Spleen (tissue), 11 donors: ENCODE measurements at regions not wholly inside any gene's neighbourhood (a gene's known extent, or its start where the extent isn't known, plus 50 kb on each side); places are given as distances from the start of the nearest gene placed in this dataset.

ENCODE experiments used
- DNase-seq: peaks from one replicate; pipeline ENCODE4 v3.0.0-alpha.2; 2020
- H3K27ac ChIP-seq, 8 donors: fragments of 200-600 bp; sonication (generic) in 7 of 8; 1 replicate in 4 of 8; 2 replicates in 4 of 8; pipeline versions ENCODE4 v1.5.0 to v1.8.0; 2016 to 2021; ENCODE audit warnings: inconsistent platforms in 4 of 8, mild to moderate bottlenecking in 4 of 8, moderate library complexity in 1 of 8
- H3K27me3 ChIP-seq, 7 donors: fragments of 200-600 bp; sonication (generic) in 6 of 7; replicated peaks in 1 of 7; 1 replicate in 4 of 7; 2 replicates in 3 of 7; pipeline versions ENCODE4 v1.5.0 to v1.8.0; 2016 to 2021; ENCODE audit warnings: inconsistent platforms in 3 of 7, mild to moderate bottlenecking in 1 of 7
- H3K36me3 ChIP-seq, 6 donors: fragments of 200-600 bp; sonication (generic) in 5 of 6; 1 replicate in 4 of 6; 2 replicates in 2 of 6; pipeline versions ENCODE4 v1.5.0 to v1.8.0; 2016 to 2021; ENCODE audit warnings: inconsistent platforms in 2 of 6
- H3K4me1 ChIP-seq, 6 donors: fragments of 200-600 bp; sonication (generic) in 5 of 6; 1 replicate in 3 of 6; 2 replicates in 3 of 6; pipeline versions ENCODE4 v1.5.0 to v1.8.0; 2016 to 2021; ENCODE audit warnings: inconsistent platforms in 3 of 6
- H3K4me3 ChIP-seq, 8 donors: fragments of 200-600 bp; sonication (generic) in 7 of 8; 1 replicate in 4 of 8; 2 replicates in 4 of 8; pipeline versions ENCODE4 v1.5.0 to v1.8.0; 2016 to 2021; ENCODE audit warnings: inconsistent platforms in 4 of 8, mild to moderate bottlenecking in 4 of 8, moderate library complexity in 2 of 8
- H3K9me3 ChIP-seq, 8 donors: fragments of 200-600 bp; sonication (generic) in 7 of 8; 1 replicate in 4 of 8; 2 replicates in 4 of 8; pipeline versions ENCODE4 v1.5.0 to v1.8.0; 2016 to 2021; ENCODE audit warnings: inconsistent platforms in 4 of 8
- CTCF ChIP-seq, 11 experiments: fragments of 200-600 bp in 7 of 11; fragments of 450-650 bp in 4 of 11; sonication (generic) in 4 of 11; IDR thresholded peaks in 8 of 11; conservative IDR thresholded peaks in 3 of 11; 1 replicate in 7 of 11; 2 replicates in 4 of 11; pipeline versions ENCODE4 v1.4.0 to v1.8.0; 2016 to 2021; ENCODE audit warnings: antibody characterized with exemption in 11 of 11, inconsistent platforms in 4 of 11, mild to moderate bottlenecking in 1 of 11
- POLR2A ChIP-seq, 3 donors: fragments of 450-650 bp; IDR thresholded peaks; one replicate each; pipeline ENCODE4 v1.5.1; 2017; ENCODE audit warnings: antibody characterized with exemption in 3 of 3, mild to moderate bottlenecking in 1 of 3
- POLR2AphosphoS5 ChIP-seq, 3 donors: sonication (generic); formaldehyde crosslinking; IDR thresholded peaks; one replicate each; pipeline ENCODE4 v1.5.1; 2017; ENCODE audit warnings: antibody characterized with exemption in 3 of 3
- WGBS, 5 donors: extraction: QIAGEN DNeasy Blood & Tissue Kit in 3 of 5; methylation state at CpG; one replicate each; pipeline versions ENCODE4 v1.1.5 to v1.1.7; 2013 to 2018; 5-methylcytosine and 5-hydroxymethylcytosine counted together
- intact Hi-C: fragments of 100-400 bp; cut with DNase I; formaldehyde crosslinking; loops from one replicate; pipeline ENCODE4 v1.15.0; 2023; ENCODE audit warnings: low total_unique reads
- donor health status: healthy with polysubstance abuse.
- donor health status: DM: no; HTN: no; CAD: no; lungs with moderate emphysema.
- donor health status: DM: no; HTN: no; CAD: no.
- donor health status: Bipolar disorder and iron deficiency.
- donor health status: healthy.
- donor health status: DM: no; HTN: no; CAD: no.
- donor health status: DM: yes; HTN: yes; CAD: no.

- H3K27me3 ChIP-seq = peaks cover 0 to 9% (median 0%) of the 10 kb centered on the region in 7 donors
- TF ChIP-seq CTCF (IDR thresholded peaks at IDR 0.05 in 8 of 11, conservative IDR thresholded peaks at IDR 0.05 in 3 of 11) (no peak), POLR2AphosphoS5 (IDR thresholded peaks at IDR 0.05) (no peak), POLR2A (IDR thresholded peaks at IDR 0.05) (no peak)
- WGBS, 5 donors = 73 to 95% (median 89%) methylated on average over 1 to 2 of the region's 2 CpGs
- no peak overlapping the region for H3K4me3 ChIP-seq
- intact Hi-C loops = no loop called here
- no peak for DNase-seq
- H3K9me3 ChIP-seq = peaks cover 0 to 7% (median 0%) of the 10 kb centered on the region in 8 donors
- H3K4me1 ChIP-seq = no peaks in the 10 kb centered on the region
- no peak overlapping the region for H3K27ac ChIP-seq
- H3K36me3 ChIP-seq = no peaks in the 10 kb centered on the region
Observed at GRCh38 chr1:114302821-114303220, 149.2 kb upstream of the SYT6 start.

GRCh38 chr1:114299331-114299975 lies 145.8 kb upstream of the SYT6 start:
- TF ChIP-seq POLR2A (IDR thresholded peaks at IDR 0.05) = no peak
- TF ChIP-seq CTCF (IDR thresholded peaks at IDR 0.05 in 8 of 11, conservative IDR thresholded peaks at IDR 0.05 in 3 of 11) = no peak
- TF ChIP-seq POLR2AphosphoS5 (IDR thresholded peaks at IDR 0.05) = no peak
- intact Hi-C loops = no loop called here
- WGBS, 5 donors = 65 to 78% (median 74%) methylated on average over 9 of the region's 9 CpGs
- Histone ChIP-seq H3K27ac (no peak overlapping the region), H3K27me3 (peaks cover 0 to 8% (median 0%) of the 10 kb centered on the region in 7 donors), H3K4me1 (no peaks in the 10 kb centered on the region), H3K9me3 (peaks cover 0 to 7% (median 0%) of the 10 kb centered on the region in 8 donors), H3K36me3 (no peaks in the 10 kb centered on the region), H3K4me3 (no peak overlapping the region)
- DNase-seq = no peak

- no peak for DNase-seq
- H3K27me3 ChIP-seq = peaks cover 0 to 4% (median 0%) of the 10 kb centered on the region in 7 donors
- whole genome bisulfite sequencing, 5 donors = 88 to 93% (median 91%) methylated on average over 12 of the region's 12 CpGs
- TF ChIP-seq CTCF (IDR thresholded peaks at IDR 0.05 in 8 of 11, conservative IDR thresholded peaks at IDR 0.05 in 3 of 11) = no peak
- no peak overlapping the region for H3K4me3 ChIP-seq
- no peaks in the 10 kb centered on the region for H3K36me3 ChIP-seq
- no peaks in the 10 kb centered on the region for H3K4me1 ChIP-seq
- no peaks in the 10 kb centered on the region for H3K9me3 ChIP-seq
- intact Hi-C loops = no loop called here
- no peak overlapping the region for H3K27ac ChIP-seq
Observed at GRCh38 chr1:114298008-114298407, 144.3 kb upstream of the SYT6 start.

- no peaks in the 10 kb centered on the region for H3K36me3 ChIP-seq
- H3K4me1 ChIP-seq = no peaks in the 10 kb centered on the region
- TF ChIP-seq POLR2AphosphoS5 (IDR thresholded peaks at IDR 0.05) = no peak
- TF ChIP-seq CTCF (IDR thresholded peaks at IDR 0.05 in 8 of 11, conservative IDR thresholded peaks at IDR 0.05 in 3 of 11) = no peak
- TF ChIP-seq POLR2A (IDR thresholded peaks at IDR 0.05) = no peak
- no peak for DNase-seq
- intact Hi-C loops = no loop called here
- no peak overlapping the region for H3K27ac ChIP-seq
- H3K9me3 ChIP-seq = no peaks in the 10 kb centered on the region
- 76 to 88% (median 84%) methylated on average over 4 of the region's 4 CpGs for WGBS, 5 donors
- H3K27me3 ChIP-seq = peaks cover 0 to under 1% (median 0%) of the 10 kb centered on the region in 7 donors
- no peak overlapping the region for H3K4me3 ChIP-seq
Observed at GRCh38 chr1:114296413-114296812, 142.7 kb upstream of the SYT6 start.
